VCaP (cell line): ENCODE measurements at regions not wholly inside any gene's neighbourhood (a gene's known extent, or its start where the extent isn't known, plus 50 kb on each side); places are given as distances from the start of the nearest gene placed in this dataset.
A peak's percentile ranks its signal among the peaks of the same experiment; 100 is the strongest.

Experiments
- H3K27ac ChIP-seq: fragments of 450-650 bp; 2 replicates; pipeline ENCODE4 v1.5.1; 2017
- TF ChIP-seq, protein P1 (sequence below): fragments of 450-650 bp; conservative IDR thresholded peaks from 2 replicates; pipeline ENCODE4 v1.5.1; 2017; ENCODE audit warnings: mild to moderate bottlenecking, moderate library complexity

DNA sequence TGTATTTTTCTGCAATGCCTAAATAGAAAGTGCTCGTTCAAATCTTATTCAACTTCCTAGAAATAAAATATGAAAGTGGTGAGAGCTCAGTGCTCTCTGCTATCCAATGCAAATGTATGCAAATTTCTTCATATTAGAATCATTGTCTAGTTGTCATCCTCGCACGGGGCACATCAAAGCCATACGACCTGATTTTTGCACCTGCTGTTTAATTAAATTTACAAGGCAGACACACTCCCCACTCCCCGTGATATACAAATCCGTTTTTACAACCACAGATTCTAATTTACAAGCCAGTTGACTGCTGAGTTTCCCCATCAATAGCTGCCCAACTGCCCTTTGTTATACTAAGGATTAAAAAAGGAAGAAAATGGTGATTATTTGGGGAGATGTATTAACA, 284.6 kb downstream of the RNF144A start:
- TF ChIP-seq, protein P1, sequence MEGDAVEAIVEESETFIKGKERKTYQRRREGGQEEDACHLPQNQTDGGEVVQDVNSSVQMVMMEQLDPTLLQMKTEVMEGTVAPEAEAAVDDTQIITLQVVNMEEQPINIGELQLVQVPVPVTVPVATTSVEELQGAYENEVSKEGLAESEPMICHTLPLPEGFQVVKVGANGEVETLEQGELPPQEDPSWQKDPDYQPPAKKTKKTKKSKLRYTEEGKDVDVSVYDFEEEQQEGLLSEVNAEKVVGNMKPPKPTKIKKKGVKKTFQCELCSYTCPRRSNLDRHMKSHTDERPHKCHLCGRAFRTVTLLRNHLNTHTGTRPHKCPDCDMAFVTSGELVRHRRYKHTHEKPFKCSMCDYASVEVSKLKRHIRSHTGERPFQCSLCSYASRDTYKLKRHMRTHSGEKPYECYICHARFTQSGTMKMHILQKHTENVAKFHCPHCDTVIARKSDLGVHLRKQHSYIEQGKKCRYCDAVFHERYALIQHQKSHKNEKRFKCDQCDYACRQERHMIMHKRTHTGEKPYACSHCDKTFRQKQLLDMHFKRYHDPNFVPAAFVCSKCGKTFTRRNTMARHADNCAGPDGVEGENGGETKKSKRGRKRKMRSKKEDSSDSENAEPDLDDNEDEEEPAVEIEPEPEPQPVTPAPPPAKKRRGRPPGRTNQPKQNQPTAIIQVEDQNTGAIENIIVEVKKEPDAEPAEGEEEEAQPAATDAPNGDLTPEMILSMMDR: no peak
- no peak overlapping the region for H3K27ac ChIP-seq

DNA sequence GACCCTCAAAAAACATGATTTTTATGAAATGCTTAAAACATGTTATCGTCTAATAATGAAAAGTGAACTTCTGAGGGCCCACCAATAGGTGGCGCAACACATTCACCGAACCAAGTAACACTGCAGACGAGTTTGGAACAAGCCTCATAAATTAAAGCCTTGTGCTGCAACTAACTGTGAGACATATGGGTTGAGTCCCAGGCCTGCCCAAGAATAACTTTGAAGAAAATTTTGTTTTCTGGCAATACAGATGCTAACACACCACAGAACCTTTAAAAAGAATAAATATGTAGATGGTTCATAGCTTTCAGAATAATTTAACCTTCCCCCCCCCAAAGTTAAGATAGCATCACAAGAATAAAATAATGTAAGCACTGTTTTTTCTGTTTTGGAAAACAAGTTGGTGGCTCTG, 285.9 kb downstream of the RNF144A start:
- H3K27ac ChIP-seq: no peak overlapping the region
- TF ChIP-seq, protein P1: peak; percentile 89

DNA sequence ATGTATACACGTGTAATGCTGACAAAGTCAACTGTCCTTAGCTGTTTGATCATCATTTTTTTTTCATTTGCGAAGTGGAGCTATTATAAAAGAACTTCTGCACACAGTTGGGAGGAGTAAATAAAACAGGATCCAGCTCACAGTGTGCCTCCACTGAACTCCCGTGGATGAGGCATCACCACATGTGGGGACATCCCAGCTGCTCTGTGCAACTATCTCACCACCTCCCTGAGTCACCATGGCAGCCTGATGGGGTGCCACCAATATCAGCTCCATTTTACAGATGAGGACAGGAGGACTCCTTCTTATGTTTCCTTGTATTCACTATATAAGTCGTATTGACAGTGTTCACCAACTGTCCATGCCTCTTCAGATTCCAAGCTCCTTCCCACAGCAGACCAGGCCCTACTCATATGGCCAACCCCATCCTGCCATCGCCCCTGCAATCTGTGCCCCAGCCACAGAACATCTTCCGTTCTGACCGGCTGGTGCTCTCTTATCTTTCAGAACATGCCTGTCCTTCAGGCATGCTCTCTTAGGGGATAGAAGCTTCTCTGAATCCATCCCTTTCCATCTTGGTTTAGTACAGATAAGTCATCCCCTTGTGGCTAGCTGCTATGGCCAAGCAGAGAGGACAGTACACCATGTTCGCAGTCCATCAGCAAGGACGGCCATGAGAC, 288.1 kb downstream of the RNF144A start:
- H3K27ac ChIP-seq: no peak overlapping the region
- TF ChIP-seq, protein P1: no peak

DNA sequence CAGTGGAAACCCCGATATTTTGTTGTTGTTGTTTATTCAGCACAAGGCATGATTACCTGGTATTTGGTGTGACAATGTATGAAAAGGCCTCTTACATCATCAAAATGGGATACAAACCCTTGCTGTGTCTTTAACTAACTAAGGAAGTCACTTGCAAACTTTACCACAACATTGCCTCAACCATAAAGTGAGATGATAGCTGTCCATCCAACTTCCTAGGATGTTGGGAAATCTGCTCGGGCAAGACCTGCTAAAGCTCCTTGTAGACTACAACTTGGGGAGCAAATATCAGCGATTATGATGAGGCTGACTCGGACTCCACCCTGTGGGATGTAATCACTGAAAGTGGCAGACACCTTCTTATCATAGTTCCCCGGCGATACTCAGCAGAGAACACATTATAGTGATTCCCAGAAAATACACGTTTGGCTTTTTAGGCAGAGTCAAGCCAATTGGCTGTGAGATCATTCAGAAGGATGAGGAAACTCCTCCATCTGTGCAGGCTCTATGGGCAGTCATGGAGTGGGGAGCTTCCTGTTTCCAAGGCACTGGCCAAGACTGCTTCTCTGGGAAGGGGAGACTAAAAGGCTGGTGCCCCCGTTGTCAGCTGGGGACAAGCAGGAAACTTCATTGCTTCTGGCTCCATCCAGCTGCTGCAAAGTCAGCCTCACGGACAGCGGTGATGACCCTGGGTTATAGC, 289.0 kb downstream of the RNF144A start:
- no peak overlapping the region for H3K27ac ChIP-seq
- TF ChIP-seq, protein P1: no peak

DNA sequence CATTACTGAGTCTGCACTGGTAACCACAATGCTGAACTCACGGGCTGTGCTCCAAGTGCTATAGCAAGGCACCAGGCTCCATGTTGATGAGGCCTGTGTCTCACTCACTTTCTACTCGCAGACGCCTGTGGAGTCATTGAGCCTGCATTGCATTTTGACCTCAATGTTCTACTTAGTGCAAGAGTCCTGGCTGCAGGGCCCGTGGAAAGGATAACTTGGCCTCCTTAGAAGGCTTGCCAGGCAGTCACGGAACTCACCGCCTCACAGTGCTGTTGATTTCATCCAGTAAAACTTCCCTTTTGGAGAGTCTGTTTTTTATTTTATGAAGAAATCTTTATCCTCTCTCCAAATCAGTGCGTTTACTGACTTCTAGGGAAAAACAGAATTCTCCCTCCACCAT, 290.4 kb downstream of the RNF144A start:
- H3K27ac ChIP-seq: no peak overlapping the region
- TF ChIP-seq, protein P1: no peak

DNA sequence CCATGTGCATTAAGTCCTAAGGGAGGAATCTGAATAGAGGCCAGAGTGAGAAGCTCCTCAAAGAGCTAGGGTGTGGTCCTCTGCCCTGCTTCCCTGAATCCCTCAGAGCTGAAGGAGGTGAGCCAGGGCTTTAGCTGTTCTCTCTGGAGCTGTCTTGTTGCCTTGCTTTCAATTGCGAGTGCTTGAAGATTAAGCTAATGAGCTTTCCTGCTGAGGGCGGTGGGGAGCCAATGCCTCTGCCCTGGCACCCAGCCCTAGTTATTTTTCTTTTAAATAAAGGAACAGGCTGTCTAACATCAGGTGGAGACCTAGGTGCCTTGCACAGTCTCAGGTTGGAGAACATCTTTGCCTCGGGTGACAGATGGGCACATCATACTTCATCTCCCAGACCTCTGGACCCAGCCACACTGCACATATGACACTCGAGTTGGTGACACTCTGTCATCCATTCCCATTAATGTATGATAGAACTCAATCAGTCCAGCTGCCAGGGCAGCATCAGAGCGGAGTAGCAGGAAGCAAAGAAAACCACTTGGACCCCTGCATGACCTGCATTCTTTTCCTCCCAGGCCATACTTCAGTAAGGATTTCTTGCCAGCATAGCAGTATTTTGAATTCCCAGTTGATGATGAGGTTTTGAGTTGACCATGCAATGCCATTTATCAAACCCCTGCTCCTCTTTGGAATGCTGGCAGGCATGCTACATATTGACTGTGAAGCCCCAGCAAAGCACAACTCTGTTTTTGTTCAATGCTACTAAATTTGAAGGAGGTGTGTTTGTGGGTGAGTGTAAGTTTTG, 292.7 kb downstream of the RNF144A start:
- TF ChIP-seq, protein P1: no peak
- no peak overlapping the region for H3K27ac ChIP-seq

DNA sequence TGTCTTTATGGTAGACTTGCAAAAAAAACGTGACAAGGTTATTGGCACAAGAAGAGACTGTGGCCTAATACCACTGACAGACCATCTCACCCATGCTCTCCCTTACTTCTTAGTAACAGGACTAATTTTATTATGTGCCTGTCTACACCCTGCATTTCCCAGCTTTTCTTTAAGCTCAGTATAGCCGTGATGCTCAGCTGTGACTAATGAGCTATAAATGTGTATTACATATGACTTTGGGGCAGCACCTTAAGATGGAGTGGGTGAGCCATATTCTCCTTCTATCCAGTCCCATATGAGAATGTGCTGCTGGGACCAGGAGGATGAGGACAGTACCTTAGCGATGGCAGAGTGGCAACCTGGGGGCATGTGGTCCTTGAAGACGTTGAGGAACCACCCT, 293.5 kb downstream of the RNF144A start:
- TF ChIP-seq, protein P1: no peak
- no peak overlapping the region for H3K27ac ChIP-seq
